IMR-90 (cell line): ENCODE measurements at regions not wholly inside any gene's neighbourhood (a gene's known extent, or its start where the extent isn't known, plus 50 kb on each side); places are given as distances from the start of the nearest gene placed in this dataset.

Experiments used
- BHLHE40 ChIP-seq: fragments of 150-350 bp; IDR thresholded peaks from 2 replicates; pipeline ENCODE4 v1.6.1; 2016; ENCODE audit warnings: mild to moderate bottlenecking, low read depth, low read length
- CEBPB ChIP-seq: IDR thresholded peaks from 2 replicates; pipeline ENCODE4 v1.6.1; 2012; ENCODE audit warnings: low read depth, low read length, improper control_type of control experiment
- CHD1 ChIP-seq: IDR thresholded peaks from 2 replicates; pipeline ENCODE4 v1.6.1; 2012; ENCODE audit warnings: low read depth, low read length, improper control_type of control experiment
- MAZ ChIP-seq: IDR thresholded peaks from 2 replicates; pipeline ENCODE4 v1.6.1; 2012; ENCODE audit warnings: low read depth, mild to moderate bottlenecking, low read length, improper control_type of control experiment, moderate library complexity, borderline replicate concordance
- NFE2L2 ChIP-seq: fragments of 150-350 bp; IDR thresholded peaks from 2 replicates; pipeline ENCODE4 v1.6.1; 2016; ENCODE audit warnings: low read depth, mild to moderate bottlenecking, low read length
- POLR2A ChIP-seq: IDR thresholded peaks from 2 replicates; pipeline ENCODE4 v1.6.1; 2012; ENCODE audit warnings: mild to moderate bottlenecking, low read depth, low read length
- RAD21 ChIP-seq: IDR thresholded peaks from 2 replicates; pipeline ENCODE4 v1.6.1; 2012; ENCODE audit warnings: low read length, improper control_type of control experiment
- RCOR1 ChIP-seq: IDR thresholded peaks from 2 replicates; pipeline ENCODE4 v1.6.1; 2012; ENCODE audit warnings: mild to moderate bottlenecking, low read length, improper control_type of control experiment; ENCODE audit not compliant: insufficient replicate concordance
- RFX5 ChIP-seq: IDR thresholded peaks from 2 replicates; pipeline ENCODE4 v1.8.0; 2012; ENCODE audit warnings: low read depth, mild to moderate bottlenecking, low read length, moderate library complexity
- SMC3 ChIP-seq: fragments of 150-350 bp; IDR thresholded peaks from 2 replicates; pipeline ENCODE4 v1.6.1; 2016; ENCODE audit warnings: low read depth, mild to moderate bottlenecking, antibody characterized with exemption, low read length, moderate library complexity
- TF ChIP-seq, protein P1 (sequence below): conservative IDR thresholded peaks from 2 replicates; pipeline ENCODE4 v1.5.1; 2012; ENCODE audit warnings: mild to moderate bottlenecking, low read depth, low read length, improper control_type of control experiment
- TF ChIP-seq, protein P2 (sequence below): fragments of 150-350 bp; IDR thresholded peaks from 2 replicates; pipeline ENCODE4 v1.6.1; 2017; ENCODE audit warnings: mild to moderate bottlenecking, antibody characterized with exemption, low read length, low read depth
- TF ChIP-seq, protein P3 (sequence below): fragments of 150-350 bp; IDR thresholded peaks from 2 replicates; pipeline ENCODE4 v1.6.1; 2016; ENCODE audit warnings: low read depth, mild to moderate bottlenecking, low read length, moderate library complexity, borderline replicate concordance

DNA sequence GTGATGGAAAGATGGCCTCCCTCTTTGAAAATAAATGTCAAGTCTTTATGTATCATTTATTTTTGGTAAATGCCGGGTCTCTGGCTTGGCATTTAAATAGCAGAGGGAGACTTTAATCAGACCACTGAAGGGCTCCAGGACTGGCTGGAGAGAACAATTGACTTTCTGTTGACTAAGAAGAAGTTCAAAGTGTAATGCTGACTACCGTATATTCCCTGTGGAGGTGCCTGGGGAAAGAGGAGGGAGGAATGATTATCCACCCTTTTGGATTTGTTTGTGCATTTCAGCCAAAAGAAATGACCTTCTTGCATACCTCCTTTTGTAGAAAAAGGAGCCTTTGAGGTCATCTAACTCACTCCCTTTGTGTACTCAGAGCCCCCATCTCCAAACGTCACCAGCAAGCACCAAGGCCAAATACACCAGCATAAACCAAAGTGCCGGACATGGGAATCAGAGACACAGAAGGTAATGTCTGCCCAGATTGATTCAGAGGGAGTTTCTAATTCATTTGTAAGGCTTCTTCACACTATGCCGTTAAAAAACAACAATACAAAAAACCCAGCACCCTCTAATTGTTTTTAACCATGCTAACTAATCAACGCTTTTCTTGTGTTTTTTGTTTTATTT, 75.2 kb downstream of the PRLHR start:
- TF ChIP-seq, protein P1, sequence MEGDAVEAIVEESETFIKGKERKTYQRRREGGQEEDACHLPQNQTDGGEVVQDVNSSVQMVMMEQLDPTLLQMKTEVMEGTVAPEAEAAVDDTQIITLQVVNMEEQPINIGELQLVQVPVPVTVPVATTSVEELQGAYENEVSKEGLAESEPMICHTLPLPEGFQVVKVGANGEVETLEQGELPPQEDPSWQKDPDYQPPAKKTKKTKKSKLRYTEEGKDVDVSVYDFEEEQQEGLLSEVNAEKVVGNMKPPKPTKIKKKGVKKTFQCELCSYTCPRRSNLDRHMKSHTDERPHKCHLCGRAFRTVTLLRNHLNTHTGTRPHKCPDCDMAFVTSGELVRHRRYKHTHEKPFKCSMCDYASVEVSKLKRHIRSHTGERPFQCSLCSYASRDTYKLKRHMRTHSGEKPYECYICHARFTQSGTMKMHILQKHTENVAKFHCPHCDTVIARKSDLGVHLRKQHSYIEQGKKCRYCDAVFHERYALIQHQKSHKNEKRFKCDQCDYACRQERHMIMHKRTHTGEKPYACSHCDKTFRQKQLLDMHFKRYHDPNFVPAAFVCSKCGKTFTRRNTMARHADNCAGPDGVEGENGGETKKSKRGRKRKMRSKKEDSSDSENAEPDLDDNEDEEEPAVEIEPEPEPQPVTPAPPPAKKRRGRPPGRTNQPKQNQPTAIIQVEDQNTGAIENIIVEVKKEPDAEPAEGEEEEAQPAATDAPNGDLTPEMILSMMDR = no peak
- no peak for TF ChIP-seq RAD21
- TF ChIP-seq RFX5 = no peak
- no peak for TF ChIP-seq MAZ
- no peak for TF ChIP-seq BHLHE40
- TF ChIP-seq, protein P2, sequence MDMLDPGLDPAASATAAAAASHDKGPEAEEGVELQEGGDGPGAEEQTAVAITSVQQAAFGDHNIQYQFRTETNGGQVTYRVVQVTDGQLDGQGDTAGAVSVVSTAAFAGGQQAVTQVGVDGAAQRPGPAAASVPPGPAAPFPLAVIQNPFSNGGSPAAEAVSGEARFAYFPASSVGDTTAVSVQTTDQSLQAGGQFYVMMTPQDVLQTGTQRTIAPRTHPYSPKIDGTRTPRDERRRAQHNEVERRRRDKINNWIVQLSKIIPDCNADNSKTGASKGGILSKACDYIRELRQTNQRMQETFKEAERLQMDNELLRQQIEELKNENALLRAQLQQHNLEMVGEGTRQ = no peak
- TF ChIP-seq CHD1 = no peak
- TF ChIP-seq POLR2A = no peak
- TF ChIP-seq, protein P3, sequence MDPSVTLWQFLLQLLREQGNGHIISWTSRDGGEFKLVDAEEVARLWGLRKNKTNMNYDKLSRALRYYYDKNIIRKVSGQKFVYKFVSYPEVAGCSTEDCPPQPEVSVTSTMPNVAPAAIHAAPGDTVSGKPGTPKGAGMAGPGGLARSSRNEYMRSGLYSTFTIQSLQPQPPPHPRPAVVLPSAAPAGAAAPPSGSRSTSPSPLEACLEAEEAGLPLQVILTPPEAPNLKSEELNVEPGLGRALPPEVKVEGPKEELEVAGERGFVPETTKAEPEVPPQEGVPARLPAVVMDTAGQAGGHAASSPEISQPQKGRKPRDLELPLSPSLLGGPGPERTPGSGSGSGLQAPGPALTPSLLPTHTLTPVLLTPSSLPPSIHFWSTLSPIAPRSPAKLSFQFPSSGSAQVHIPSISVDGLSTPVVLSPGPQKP = no peak
- no peak for TF ChIP-seq NFE2L2
- no peak for TF ChIP-seq RCOR1
- no peak for TF ChIP-seq CEBPB
- TF ChIP-seq SMC3 = no peak
